ENCODE measurements at regions not wholly inside any gene's neighbourhood (a gene's known extent, or its start where the extent isn't known, plus 50 kb on each side); places are given as distances from the start of the nearest gene placed in this dataset.

DNA sequence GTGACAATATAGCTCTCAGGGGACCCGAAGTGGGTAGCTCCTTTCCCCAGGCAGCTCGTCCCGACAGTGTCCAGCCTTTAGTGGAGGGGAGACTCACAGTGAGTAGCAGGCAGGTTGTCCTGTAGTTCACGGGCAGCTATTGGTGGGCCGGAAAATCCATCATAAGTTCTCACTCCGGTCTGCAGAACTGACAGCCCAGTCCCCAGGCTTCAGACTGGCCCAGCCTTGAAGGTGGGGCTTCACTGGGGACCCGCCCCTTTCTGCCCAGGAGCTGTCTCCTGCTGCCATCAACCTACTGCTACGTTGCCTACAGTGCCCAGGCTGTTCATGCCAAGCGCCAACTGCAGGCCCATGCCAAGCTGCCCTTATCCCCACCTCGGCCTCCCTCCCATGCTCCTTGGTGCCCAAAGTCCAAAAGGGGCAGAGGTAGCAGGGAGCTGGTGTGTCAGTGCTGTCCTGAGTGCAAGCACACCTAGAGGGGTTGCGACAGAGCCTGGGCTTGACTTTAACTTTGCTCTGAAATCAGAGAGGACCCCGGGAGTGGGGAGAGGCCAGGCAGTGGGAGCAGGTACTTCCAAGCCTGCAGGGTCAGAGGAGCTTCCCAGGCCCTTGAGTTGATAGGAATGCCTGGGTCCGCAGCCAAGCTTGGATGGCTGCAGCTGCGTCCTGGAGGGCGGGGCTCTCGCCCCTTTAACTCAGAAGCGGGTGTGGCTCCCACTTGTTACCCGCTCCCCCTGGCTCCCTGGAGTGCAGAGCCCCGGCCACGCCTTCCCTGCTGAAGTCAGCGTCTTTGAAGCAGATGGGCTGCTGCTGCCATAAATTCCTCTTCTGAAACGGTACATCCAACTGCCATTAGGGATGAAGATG lies 1144.3 kb upstream of the NCAM2 start:
- in situ Hi-C loops (cut with MboI; ENCODE audit: low sequenced_read_pairs in 4 of 4) = no loop called here
- Histone ChIP-seq H3K9me3 (no peaks in the 10 kb centered on the region), H3K4me1 (no peaks in the 10 kb centered on the region), H3K27me3 (no peaks in the 10 kb centered on the region), H3K36me3 (no peaks in the 10 kb centered on the region), H3K27ac (no peak overlapping the region), H3K4me3 (no peak overlapping the region)
- TF ChIP-seq POLR2A (IDR thresholded peaks at IDR 0.05) = no peak
- TF ChIP-seq, protein P1, sequence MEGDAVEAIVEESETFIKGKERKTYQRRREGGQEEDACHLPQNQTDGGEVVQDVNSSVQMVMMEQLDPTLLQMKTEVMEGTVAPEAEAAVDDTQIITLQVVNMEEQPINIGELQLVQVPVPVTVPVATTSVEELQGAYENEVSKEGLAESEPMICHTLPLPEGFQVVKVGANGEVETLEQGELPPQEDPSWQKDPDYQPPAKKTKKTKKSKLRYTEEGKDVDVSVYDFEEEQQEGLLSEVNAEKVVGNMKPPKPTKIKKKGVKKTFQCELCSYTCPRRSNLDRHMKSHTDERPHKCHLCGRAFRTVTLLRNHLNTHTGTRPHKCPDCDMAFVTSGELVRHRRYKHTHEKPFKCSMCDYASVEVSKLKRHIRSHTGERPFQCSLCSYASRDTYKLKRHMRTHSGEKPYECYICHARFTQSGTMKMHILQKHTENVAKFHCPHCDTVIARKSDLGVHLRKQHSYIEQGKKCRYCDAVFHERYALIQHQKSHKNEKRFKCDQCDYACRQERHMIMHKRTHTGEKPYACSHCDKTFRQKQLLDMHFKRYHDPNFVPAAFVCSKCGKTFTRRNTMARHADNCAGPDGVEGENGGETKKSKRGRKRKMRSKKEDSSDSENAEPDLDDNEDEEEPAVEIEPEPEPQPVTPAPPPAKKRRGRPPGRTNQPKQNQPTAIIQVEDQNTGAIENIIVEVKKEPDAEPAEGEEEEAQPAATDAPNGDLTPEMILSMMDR (IDR thresholded peaks at IDR 0.05 in 4 of 5, conservative IDR thresholded peaks at IDR 0.05 in 1 of 5) = no peak
- DNase-seq (no peak), ATAC-seq (no peak)
- intact Hi-C loops (cut with DNase I; ENCODE audit: low total_unique reads) = no loop called here

DNA sequence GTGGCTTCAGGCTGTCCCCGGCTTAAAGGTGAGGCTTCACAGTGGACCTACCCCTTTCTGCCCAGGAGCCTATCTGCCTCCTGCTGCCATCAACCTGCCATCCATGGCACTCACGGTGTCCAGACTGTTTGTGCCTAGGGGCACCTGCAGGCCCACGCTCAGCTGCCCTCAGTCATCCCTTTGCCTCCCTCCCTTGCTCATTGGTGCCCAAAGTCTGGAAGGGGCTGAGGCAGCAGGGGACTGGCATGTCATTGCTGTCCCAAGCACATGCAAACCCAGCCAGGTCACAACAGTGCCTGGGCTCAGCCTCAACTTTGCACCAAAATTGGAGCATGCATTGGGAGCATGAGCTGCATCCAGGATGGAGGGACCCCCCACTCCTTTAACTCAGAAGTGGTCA lies 1142.7 kb upstream of the NCAM2 start:
- H3K36me3 ChIP-seq = no peaks in the 10 kb centered on the region
- no peak overlapping the region for H3K4me3 ChIP-seq
- TF ChIP-seq POLR2A (IDR thresholded peaks at IDR 0.05) = no peak
- TF ChIP-seq, protein P1 (IDR thresholded peaks at IDR 0.05 in 4 of 5, conservative IDR thresholded peaks at IDR 0.05 in 1 of 5) = no peak
- no peak for DNase-seq
- H3K4me1 ChIP-seq = no peaks in the 10 kb centered on the region
- no peaks in the 10 kb centered on the region for H3K27me3 ChIP-seq
- no peak overlapping the region for H3K27ac ChIP-seq
- H3K9me3 ChIP-seq = no peaks in the 10 kb centered on the region
- in situ Hi-C loops (cut with MboI; ENCODE audit: low sequenced_read_pairs in 4 of 4) (no loop called here), intact Hi-C loops (cut with DNase I; ENCODE audit: low total_unique reads) (no loop called here)
- no peak for ATAC-seq

DNA sequence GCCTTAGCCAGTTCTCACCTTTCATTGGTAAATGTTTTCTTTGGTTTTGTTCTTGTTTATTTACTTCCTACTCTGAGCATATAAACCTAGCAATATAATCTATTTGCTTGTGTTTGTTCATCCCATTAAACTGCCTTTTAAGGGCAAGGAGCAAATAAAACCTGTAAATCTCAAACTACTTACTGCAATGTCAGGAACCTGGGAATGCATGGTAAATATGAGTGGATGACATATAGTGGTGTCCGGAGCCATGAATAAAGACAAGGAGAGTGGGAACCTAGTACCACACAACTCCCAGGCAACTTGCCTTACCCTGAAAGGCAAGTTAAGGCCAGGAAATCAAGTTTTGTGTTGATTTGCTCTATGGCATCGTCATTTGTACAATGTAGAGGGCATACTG lies 1133.7 kb upstream of the NCAM2 start:
- H3K27ac ChIP-seq = no peak overlapping the region
- in situ Hi-C loops (cut with MboI; ENCODE audit: low sequenced_read_pairs in 4 of 4) (no loop called here), intact Hi-C loops (cut with DNase I; ENCODE audit: low total_unique reads) (no loop called here)
- DNase-seq (no peak), ATAC-seq (no peak)
- no peaks in the 10 kb centered on the region for H3K4me1 ChIP-seq
- no peaks in the 10 kb centered on the region for H3K9me3 ChIP-seq
- TF ChIP-seq, protein P1 (IDR thresholded peaks at IDR 0.05 in 4 of 5, conservative IDR thresholded peaks at IDR 0.05 in 1 of 5) = no peak
- TF ChIP-seq POLR2A (IDR thresholded peaks at IDR 0.05) = no peak
- H3K4me3 ChIP-seq = no peak overlapping the region
- no peaks in the 10 kb centered on the region for H3K36me3 ChIP-seq
- H3K27me3 ChIP-seq = no peaks in the 10 kb centered on the region

DNA sequence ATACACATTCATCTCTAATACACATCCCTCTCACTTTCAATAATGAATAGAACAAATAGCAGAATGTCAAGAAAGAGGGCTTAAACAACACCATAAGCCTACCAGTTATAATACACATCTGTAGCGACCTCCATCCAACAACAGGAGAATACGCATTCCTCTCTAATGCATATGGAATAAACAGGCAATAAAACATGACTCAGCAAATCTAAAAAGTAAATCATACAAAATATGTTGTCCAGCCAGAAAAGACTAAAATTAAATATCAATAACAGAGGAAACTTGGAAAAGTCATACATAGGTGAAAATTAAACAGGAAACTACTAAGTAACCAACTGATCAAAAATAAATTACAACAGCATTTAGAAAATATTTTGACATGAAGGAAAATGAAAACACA lies 1127.5 kb upstream of the NCAM2 start:
- ATAC-seq = no peak
- in situ Hi-C loops (cut with MboI; ENCODE audit: low sequenced_read_pairs in 4 of 4) = no loop called here
- TF ChIP-seq, protein P1 (IDR thresholded peaks at IDR 0.05 in 4 of 5, conservative IDR thresholded peaks at IDR 0.05 in 1 of 5) = no peak
- TF ChIP-seq POLR2A (IDR thresholded peaks at IDR 0.05) = no peak
- Histone ChIP-seq H3K4me3 (no peak overlapping the region), H3K4me1 (no peaks in the 10 kb centered on the region), H3K27ac (no peak overlapping the region), H3K27me3 (no peaks in the 10 kb centered on the region), H3K9me3 (no peaks in the 10 kb centered on the region), H3K36me3 (no peaks in the 10 kb centered on the region)
- intact Hi-C loops (cut with DNase I; ENCODE audit: low total_unique reads) = no loop called here
- no peak for DNase-seq

All from gastrocnemius medialis (tissue), 4 donors.